Mesenchymal stem cell (in vitro differentiated cells and primary cell): ENCODE measurements at regions not wholly inside any gene's neighbourhood (a gene's known extent, or its start where the extent isn't known, plus 50 kb on each side); places are given as distances from the start of the nearest gene placed in this dataset.
"Not testable (repeated sequence)": the region's sequence is repeated elsewhere in the genome, so short reads cannot be mapped to it uniquely, and the experiment has no call there.

Experiments used
- DNase-seq: peaks from one replicate; pipeline ENCODE4 v3.0.0-alpha.2; 2013
- H2AFZ ChIP-seq: one replicate; pipeline ENCODE4 v1.6.1; 2013; ENCODE audit warnings: low read depth, mild to moderate bottlenecking, control low read depth, inconsistent platforms, low read length, moderate library complexity
- H2AK5ac ChIP-seq: 2 replicates; pipeline ENCODE4 v1.6.1; 2013; ENCODE audit warnings: low read length, moderate library complexity, mild to moderate bottlenecking, inconsistent platforms; ENCODE audit not compliant: severe bottlenecking
- H2BK120ac ChIP-seq: one replicate; pipeline ENCODE4 v1.6.1; 2013; ENCODE audit warnings: low read depth, mild to moderate bottlenecking, inconsistent platforms, low read length, moderate library complexity
- H2BK12ac ChIP-seq, 2 experiments: one replicate each; pipeline ENCODE4 v1.6.1; 2013; ENCODE audit warnings: inconsistent platforms in 2 of 2, low read length in 2 of 2, mild to moderate bottlenecking in 2 of 2, moderate library complexity in 2 of 2, control low read depth in 1 of 2
- H2BK15ac ChIP-seq: one replicate; pipeline ENCODE4 v1.6.1; 2013; ENCODE audit warnings: mild to moderate bottlenecking, low read depth, inconsistent platforms; ENCODE audit not compliant: poor library complexity, severe bottlenecking
- H2BK5ac ChIP-seq: 2 replicates; pipeline ENCODE4 v1.6.1; 2013; ENCODE audit warnings: low read depth, mild to moderate bottlenecking, low read length, control low read depth, inconsistent platforms; ENCODE audit not compliant: poor library complexity, severe bottlenecking
- H3K14ac ChIP-seq, 2 experiments: one replicate each; pipeline ENCODE4 v1.6.1; 2013; ENCODE audit warnings: inconsistent platforms in 2 of 2, low read length in 2 of 2, control low read depth in 1 of 2, mild to moderate bottlenecking in 1 of 2, moderate library complexity in 1 of 2
- H3K18ac ChIP-seq, 2 experiments: one replicate each; pipeline ENCODE4 v1.6.1; 2013; ENCODE audit warnings: inconsistent platforms in 2 of 2, low read length in 2 of 2, control low read depth in 1 of 2, low read depth in 1 of 2, mild to moderate bottlenecking in 1 of 2
- H3K23ac ChIP-seq, 2 experiments: one replicate each; pipeline ENCODE4 v1.6.1; 2013; ENCODE audit warnings: inconsistent platforms in 2 of 2, low read length in 2 of 2, mild to moderate bottlenecking in 2 of 2, moderate library complexity in 2 of 2, control low read depth in 1 of 2
- H3K27ac ChIP-seq: 2 replicates; pipeline ENCODE4 v1.5.1; 2013; ENCODE audit warnings: mild to moderate bottlenecking, moderate library complexity, low read length, control low read depth, inconsistent platforms; ENCODE audit not compliant: poor library complexity, severe bottlenecking
- H3K27me3 ChIP-seq, 2 experiments: 2 replicates each; pipeline versions ENCODE4 v1.6.1 to v1.7.0; 2013; ENCODE audit warnings: low read length in 2 of 2, mild to moderate bottlenecking in 2 of 2, moderate library complexity in 2 of 2, control low read depth in 1 of 2, inconsistent platforms in 1 of 2; ENCODE audit not compliant: control insufficient read depth in 1 of 2, insufficient read depth in 1 of 2
- H3K36me3 ChIP-seq, 2 experiments: 2 replicates each; pipeline versions ENCODE4 v1.6.1 to v1.7.0; 2013; ENCODE audit warnings: low read length in 2 of 2, control low read depth in 1 of 2, inconsistent platforms in 1 of 2, low read depth in 1 of 2, mild to moderate bottlenecking in 1 of 2; ENCODE audit not compliant: insufficient read depth in 2 of 2, control insufficient read depth in 1 of 2
- H3K4ac ChIP-seq, 2 experiments: one replicate each; pipeline ENCODE4 v1.6.1; 2013; ENCODE audit warnings: inconsistent platforms in 2 of 2, low read length in 2 of 2, mild to moderate bottlenecking in 2 of 2, moderate library complexity in 2 of 2, control low read depth in 1 of 2, low read depth in 1 of 2
- H3K4me1 ChIP-seq: 2 replicates; pipeline ENCODE4 v1.6.1; 2013; ENCODE audit warnings: low read depth, low read length, control low read depth; ENCODE audit not compliant: control insufficient read depth, insufficient read depth
- H3K4me2 ChIP-seq: 2 replicates; pipeline ENCODE4 v1.6.1; 2013; ENCODE audit warnings: low read length, mild to moderate bottlenecking, inconsistent platforms; ENCODE audit not compliant: poor library complexity, severe bottlenecking
- H3K4me3 ChIP-seq, 2 experiments: 2 replicates each; pipeline versions ENCODE4 v1.5.1 to v1.7.0; 2013; ENCODE audit warnings: low read length in 2 of 2, mild to moderate bottlenecking in 2 of 2, control low read depth in 1 of 2, low read depth in 1 of 2; ENCODE audit not compliant: insufficient read depth in 1 of 2
- H3K79me1 ChIP-seq: replicated peaks from 2 replicates; pipeline ENCODE4 v1.6.1; 2013; ENCODE audit warnings: mild to moderate bottlenecking, control low read depth, low read length, inconsistent platforms; ENCODE audit not compliant: poor library complexity, severe bottlenecking
- H3K9ac ChIP-seq: 2 replicates; pipeline ENCODE4 v1.7.0; 2013; ENCODE audit warnings: mild to moderate bottlenecking, low read length, moderate library complexity
- H3K9me3 ChIP-seq: 2 replicates; pipeline ENCODE4 v1.7.0; 2013; ENCODE audit warnings: mild to moderate bottlenecking, low read length; ENCODE audit not compliant: control insufficient read depth
- H4K8ac ChIP-seq: one replicate; pipeline ENCODE4 v1.6.1; 2013; ENCODE audit warnings: inconsistent platforms, mild to moderate bottlenecking, low read length, moderate library complexity
- H4K91ac ChIP-seq: one replicate; pipeline ENCODE4 v1.6.1; 2013; ENCODE audit warnings: mild to moderate bottlenecking, low read length, inconsistent platforms
- WGBS: methylation state at CpG from one replicate; pipeline ENCODE4 v1.1.7; 2013; ENCODE audit warnings: mixed read lengths; 5-methylcytosine and 5-hydroxymethylcytosine counted together

- H4K8ac ChIP-seq, result no peak overlapping the region
- H3K14ac ChIP-seq, result no peak overlapping the region
- peaks cover 7% of the 10 kb centered on the region for H3K9me3 ChIP-seq
- no peak overlapping the region for H2BK5ac ChIP-seq
- H2AK5ac ChIP-seq, result no peak overlapping the region
- H2BK15ac ChIP-seq, result no peak overlapping the region
- no peak overlapping the region for H3K9ac ChIP-seq
- H3K27me3 ChIP-seq, result no peaks in the 10 kb centered on the region
- 71% methylated on average over 1 of the region's 1 CpG for WGBS
- no peak overlapping the region for H2BK12ac ChIP-seq
- no peak overlapping the region for H3K18ac ChIP-seq
- H3K27ac ChIP-seq, result no peak overlapping the region
- H3K4me1 ChIP-seq, result no peaks in the 10 kb centered on the region
- no peak overlapping the region for H3K23ac ChIP-seq
- no peak overlapping the region for H3K4ac ChIP-seq
- no peak overlapping the region for H3K4me2 ChIP-seq
- H3K79me1 ChIP-seq, result no peaks in the 10 kb centered on the region
- no peak overlapping the region for H2AFZ ChIP-seq
- no peaks in the 10 kb centered on the region for H3K36me3 ChIP-seq
- peak; percentile 54 for DNase-seq
- no peak overlapping the region for H2BK120ac ChIP-seq
- no peak overlapping the region for H3K4me3 ChIP-seq
- no peak overlapping the region for H4K91ac ChIP-seq
These were observed 127.9 kb upstream of the SLC13A1 start for GRCh38 chr7:123327661-123328060.

- H3K27ac ChIP-seq, result no peak overlapping the region
- no peak overlapping the region for H2BK5ac ChIP-seq
- DNase-seq, result no peak
- no peaks in the 10 kb centered on the region for H3K79me1 ChIP-seq
- no peak overlapping the region for H2BK15ac ChIP-seq
- 46% methylated on average over 2 of the region's 2 CpGs for WGBS
- no peak overlapping the region for H4K91ac ChIP-seq
- H3K18ac ChIP-seq, result no peak overlapping the region
- H2BK12ac ChIP-seq, result no peak overlapping the region
- no peak overlapping the region for H4K8ac ChIP-seq
- no peak overlapping the region for H2BK120ac ChIP-seq
- H3K4ac ChIP-seq, result no peak overlapping the region
- H2AFZ ChIP-seq, result no peak overlapping the region
- H2AK5ac ChIP-seq, result no peak overlapping the region
- H3K4me3 ChIP-seq, result no peak overlapping the region
- no peaks in the 10 kb centered on the region for H3K4me1 ChIP-seq
- no peaks in the 10 kb centered on the region for H3K36me3 ChIP-seq
- H3K4me2 ChIP-seq, result no peak overlapping the region
- no peaks in the 10 kb centered on the region for H3K9me3 ChIP-seq
- no peak overlapping the region for H3K14ac ChIP-seq
- H3K27me3 ChIP-seq, result no peaks in the 10 kb centered on the region
- H3K23ac ChIP-seq, result no peak overlapping the region
- H3K9ac ChIP-seq, result no peak overlapping the region
These were observed 124.5 kb upstream of the SLC13A1 start for GRCh38 chr7:123324283-123324682.

GRCh38 chr7:123323689-123324088 is 123.9 kb upstream of the SLC13A1 start:
- H3K4me1 ChIP-seq, result no peaks in the 10 kb centered on the region
- no peak overlapping the region for H2AK5ac ChIP-seq
- H3K4ac ChIP-seq, result no peak overlapping the region
- H3K4me2 ChIP-seq, result no peak overlapping the region
- no peaks in the 10 kb centered on the region for H3K79me1 ChIP-seq
- H3K14ac ChIP-seq, result no peak overlapping the region
- H3K9ac ChIP-seq, result no peak overlapping the region
- no peak overlapping the region for H2AFZ ChIP-seq
- no peak for DNase-seq
- H3K23ac ChIP-seq, result no peak overlapping the region
- no peak overlapping the region for H4K91ac ChIP-seq
- H2BK120ac ChIP-seq, result no peak overlapping the region
- H2BK15ac ChIP-seq, result no peak overlapping the region
- H3K36me3 ChIP-seq, result no peaks in the 10 kb centered on the region
- H2BK12ac ChIP-seq, result no peak overlapping the region
- no peak overlapping the region for H2BK5ac ChIP-seq
- H3K9me3 ChIP-seq, result no peaks in the 10 kb centered on the region
- no peak overlapping the region for H3K27ac ChIP-seq
- H4K8ac ChIP-seq, result no peak overlapping the region
- no peak overlapping the region for H3K18ac ChIP-seq
- no peaks in the 10 kb centered on the region for H3K27me3 ChIP-seq
- H3K4me3 ChIP-seq, result no peak overlapping the region

- not testable (repeated sequence) for H3K27me3 ChIP-seq, H3K4me3 ChIP-seq, H2AFZ ChIP-seq, H2BK15ac ChIP-seq, H3K4me1 ChIP-seq, H3K14ac ChIP-seq, H2BK12ac ChIP-seq, H2AK5ac ChIP-seq, H3K9ac ChIP-seq, H2BK5ac ChIP-seq, H3K36me3 ChIP-seq, H3K79me1 ChIP-seq, H3K9me3 ChIP-seq, H2BK120ac ChIP-seq, H3K4me2 ChIP-seq, H3K4ac ChIP-seq, DNase-seq, H3K18ac ChIP-seq, H4K91ac ChIP-seq, H4K8ac ChIP-seq, H3K27ac ChIP-seq, H3K23ac ChIP-seq
- WGBS, result 83% methylated on average over 5 of the region's 5 CpGs
These were observed 121.8 kb upstream of the SLC13A1 start for GRCh38 chr7:123321578-123321977.
